Neural cell (in vitro differentiated cells): ENCODE measurements at regions not wholly inside any gene's neighbourhood (a gene's known extent, or its start where the extent isn't known, plus 50 kb on each side); places are given as distances from the start of the nearest gene placed in this dataset.

ENCODE experiments used
- EZH2 ChIP-seq: fragments of 200-600, 300-800 bp; shearing (Covaris generic), sonication (generic); IDR thresholded peaks from 2 replicates; pipeline ENCODE4 v1.6.1; 2014; ENCODE audit warnings: antibody characterized with exemption, low read length, borderline replicate concordance, mild to moderate bottlenecking; ENCODE audit not compliant: insufficient read depth, poor library complexity, severe bottlenecking
- TAF1 ChIP-seq: IDR thresholded peaks from 2 replicates; pipeline ENCODE4 v1.6.1; 2012; ENCODE audit warnings: low read depth

DNA sequence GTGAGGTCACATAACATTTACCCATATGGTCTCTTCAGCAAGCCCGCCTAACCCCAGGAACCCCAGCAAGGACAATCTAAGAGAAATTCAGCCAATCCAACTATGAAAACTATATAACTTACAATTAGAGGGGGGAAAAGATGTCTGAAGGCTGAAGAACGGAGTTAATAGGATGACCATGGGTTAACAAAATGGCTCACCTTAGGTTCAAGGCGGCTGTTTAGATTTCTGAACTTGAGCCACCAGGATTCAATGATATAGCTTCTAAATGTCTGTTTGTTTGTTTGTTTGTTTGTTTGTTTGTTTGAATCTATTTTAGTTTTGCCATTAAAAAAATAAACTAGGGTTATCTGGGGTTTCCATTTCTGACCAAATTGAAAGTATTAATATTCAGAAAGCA, 109.8 kb upstream of the ZC3H12C start:
- TF ChIP-seq EZH2 (no peak), TAF1 (no peak)
